ENCODE measurements at regions not wholly inside any gene's neighbourhood (a gene's known extent, or its start where the extent isn't known, plus 50 kb on each side); places are given as distances from the start of the nearest gene placed in this dataset.

- TF ChIP-seq EZH2 (IDR thresholded peaks at IDR 0.05; ENCODE audit: borderline replicate concordance) (no peak), EZH2phosphoT487 (IDR thresholded peaks at IDR 0.05; ENCODE audit: low read depth, severe bottlenecking, unreplicated experiment) (no peak), CTCF (IDR thresholded peaks at IDR 0.05; ENCODE audit: poor library complexity) (no peak)
Measured at GRCh38 chr2:240299710-240300068, 135.8 kb upstream of the GPC1 start.

GRCh38 chr2:240300261-240300821 lies 135.1 kb upstream of the GPC1 start:
- H3K9me3 ChIP-seq (ENCODE audit: low read depth), result no peaks in the 10 kb centered on the region
- 52% methylated on average over 11 of the region's 11 CpGs for WGBS (ENCODE audit: low lambda C conversion rate, missing lambda C conversion rate)
- H3K27ac ChIP-seq, result no peak overlapping the region
- H3K4me1 ChIP-seq (ENCODE audit: insufficient read depth), result no peaks in the 10 kb centered on the region
- H3K79me2 ChIP-seq, result no peaks in the 10 kb centered on the region
- H4K20me1 ChIP-seq (ENCODE audit: insufficient read depth, poor library complexity, severe bottlenecking), result no peaks in the 10 kb centered on the region
- no peak overlapping the region for H2AFZ ChIP-seq
- TF ChIP-seq EZH2 (IDR thresholded peaks at IDR 0.05; ENCODE audit: borderline replicate concordance) (no peak), EZH2phosphoT487 (IDR thresholded peaks at IDR 0.05; ENCODE audit: low read depth, severe bottlenecking, unreplicated experiment) (no peak), CTCF (IDR thresholded peaks at IDR 0.05; ENCODE audit: poor library complexity) (no peak)
- no peaks in the 10 kb centered on the region for H3K36me3 ChIP-seq (replicated peaks; ENCODE audit: insufficient read depth, low read depth)
- no peak overlapping the region for H3K4me2 ChIP-seq
- no peak overlapping the region for H3K4me3 ChIP-seq
- H3K27me3 ChIP-seq, result no peaks in the 10 kb centered on the region
- DNase-seq (ENCODE audit: low spot score), result no peak
- H3K9me2 ChIP-seq (replicated peaks; ENCODE audit: insufficient read depth), result no peaks in the 10 kb centered on the region

More at GRCh38 chr2:240299710-240300068, 135.8 kb upstream of the GPC1 start:
- no peak overlapping the region for H3K4me3 ChIP-seq
- H4K20me1 ChIP-seq (ENCODE audit: insufficient read depth, poor library complexity, severe bottlenecking), result no peaks in the 10 kb centered on the region
- DNase-seq (ENCODE audit: low spot score), result no peak
- no peak overlapping the region for H3K4me2 ChIP-seq
- no peaks in the 10 kb centered on the region for H3K4me1 ChIP-seq (ENCODE audit: insufficient read depth)
- no peaks in the 10 kb centered on the region for H3K27me3 ChIP-seq
- H2AFZ ChIP-seq, result no peak overlapping the region
- H3K27ac ChIP-seq, result no peak overlapping the region
- 79% methylated on average over 6 of the region's 7 CpGs for WGBS (ENCODE audit: low lambda C conversion rate, missing lambda C conversion rate)
- H3K9me3 ChIP-seq (ENCODE audit: low read depth), result no peaks in the 10 kb centered on the region
- H3K9me2 ChIP-seq (replicated peaks; ENCODE audit: insufficient read depth), result no peaks in the 10 kb centered on the region
- no peaks in the 10 kb centered on the region for H3K36me3 ChIP-seq (replicated peaks; ENCODE audit: insufficient read depth, low read depth)
- H3K79me2 ChIP-seq, result no peaks in the 10 kb centered on the region

- Histone ChIP-seq H3K9me3 (ENCODE audit: low read depth) (no peaks in the 10 kb centered on the region), H3K79me2 (no peaks in the 10 kb centered on the region), H4K20me1 (ENCODE audit: insufficient read depth, poor library complexity, severe bottlenecking) (no peaks in the 10 kb centered on the region), H3K9me2 (replicated peaks; ENCODE audit: insufficient read depth) (no peaks in the 10 kb centered on the region), H3K27ac (no peak overlapping the region), H3K36me3 (replicated peaks; ENCODE audit: insufficient read depth, low read depth) (no peaks in the 10 kb centered on the region), H3K4me2 (no peak overlapping the region), H3K4me1 (ENCODE audit: insufficient read depth) (no peaks in the 10 kb centered on the region), H3K4me3 (no peak overlapping the region), H2AFZ (no peak overlapping the region), H3K27me3 (no peaks in the 10 kb centered on the region)
- TF ChIP-seq EZH2 (IDR thresholded peaks at IDR 0.05; ENCODE audit: borderline replicate concordance) (no peak), EZH2phosphoT487 (IDR thresholded peaks at IDR 0.05; ENCODE audit: low read depth, severe bottlenecking, unreplicated experiment) (no peak), CTCF (IDR thresholded peaks at IDR 0.05; ENCODE audit: poor library complexity) (no peak)
- 96% methylated on average over 8 of the region's 8 CpGs for WGBS (ENCODE audit: low lambda C conversion rate, missing lambda C conversion rate)
- no peak for DNase-seq (ENCODE audit: low spot score)
Measured at GRCh38 chr2:240300840-240301239, 134.6 kb upstream of the GPC1 start.
